ENCODE measurements at regions not wholly inside any gene's neighbourhood (a gene's known extent, or its start where the extent isn't known, plus 50 kb on each side); places are given as distances from the start of the nearest gene placed in this dataset.
"Not testable (repeated sequence)": the region's sequence is repeated elsewhere in the genome, so short reads cannot be mapped to it uniquely, and the experiment has no call there.

DNA sequence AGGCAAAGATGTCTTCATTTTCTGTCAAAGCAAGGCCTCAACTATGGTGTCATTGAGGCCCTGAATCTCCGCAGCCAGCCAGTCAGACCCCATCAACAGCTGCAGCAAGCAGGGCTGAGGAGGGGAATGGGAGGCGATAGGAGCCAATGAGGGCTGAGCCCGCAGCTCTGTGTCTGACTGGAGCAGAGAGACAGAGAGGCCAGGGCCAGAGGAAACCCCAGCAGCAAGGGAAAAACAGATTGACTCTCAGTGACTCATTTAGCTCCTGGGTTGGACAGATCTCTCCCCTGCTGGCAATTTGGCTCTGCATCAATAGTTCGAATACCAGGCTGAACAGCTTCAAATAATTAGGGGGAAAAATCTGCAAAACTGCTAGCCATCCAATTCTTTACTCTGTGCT is 67.1 kb upstream of the NBPF11 start:
- intact Hi-C loops (cut with DNase I); DNase-seq; ATAC-seq; H3K4me1 ChIP-seq; H3K27ac ChIP-seq; H3K36me3 ChIP-seq (ENCODE audit: insufficient read depth in 1 of 2, low read depth in 1 of 2); H3K27me3 ChIP-seq (ENCODE audit: insufficient read depth in 3 of 3, low read length in 2 of 3); H3K4me3 ChIP-seq; H3K9me3 ChIP-seq: not testable (repeated sequence)
- WGBS, 3 donors: no CpG with 5 or more reads among the region's 4 CpGs

DNA sequence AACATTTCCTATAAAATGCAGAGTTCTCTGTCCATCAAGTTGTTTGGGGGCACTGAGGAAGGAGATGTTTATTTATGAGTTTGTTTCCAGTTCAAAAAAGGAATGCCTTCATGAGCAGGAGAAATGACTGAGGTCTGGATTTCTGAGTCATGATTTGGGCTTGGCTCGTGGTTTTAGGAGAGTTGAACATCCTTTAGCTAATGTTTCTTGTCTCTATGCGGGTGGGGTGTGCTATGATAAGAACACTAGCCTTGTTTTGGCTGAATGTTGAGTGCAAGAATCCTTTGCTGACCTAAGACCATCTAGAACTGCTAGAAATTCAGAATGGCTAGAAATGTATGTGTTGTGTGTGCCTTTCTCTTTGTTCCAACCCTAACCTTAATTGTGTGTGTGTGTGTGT is 59.1 kb upstream of the NBPF11 start:
- H3K27me3 ChIP-seq (ENCODE audit: insufficient read depth in 3 of 3, low read length in 2 of 3); intact Hi-C loops (cut with DNase I); ATAC-seq; H3K4me3 ChIP-seq; H3K27ac ChIP-seq; H3K36me3 ChIP-seq (ENCODE audit: insufficient read depth in 1 of 2, low read depth in 1 of 2); H3K9me3 ChIP-seq; H3K4me1 ChIP-seq; DNase-seq: not testable (repeated sequence)
- no CpG with 5 or more reads among the region's 2 CpGs for WGBS, 3 donors

DNA sequence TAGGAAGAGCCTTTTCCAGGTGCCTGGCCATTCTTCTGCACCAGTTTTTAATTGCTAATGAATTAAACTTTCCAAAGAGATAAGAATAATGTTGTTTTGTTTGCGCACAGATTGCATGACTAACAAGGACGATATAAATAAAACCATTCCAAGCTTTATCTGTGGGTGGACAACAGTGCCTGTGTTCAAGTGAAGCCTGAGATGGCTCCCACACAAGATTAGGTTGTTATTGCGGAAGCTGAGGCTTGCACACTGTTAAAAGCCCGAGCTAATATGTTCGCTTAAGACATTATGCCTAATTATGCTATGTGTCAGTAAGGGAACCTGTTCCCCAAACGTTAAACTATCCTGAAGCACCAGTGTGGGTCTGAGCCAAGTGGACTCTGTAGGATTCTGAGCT is 58.5 kb upstream of the NBPF11 start:
- H3K27ac ChIP-seq; H3K4me3 ChIP-seq; intact Hi-C loops (cut with DNase I); H3K9me3 ChIP-seq; H3K36me3 ChIP-seq (ENCODE audit: insufficient read depth in 1 of 2, low read depth in 1 of 2); H3K4me1 ChIP-seq; H3K27me3 ChIP-seq (ENCODE audit: insufficient read depth in 3 of 3, low read length in 2 of 3); DNase-seq; ATAC-seq: not testable (repeated sequence)
- WGBS, 3 donors: no CpG with 5 or more reads among the region's 6 CpGs

DNA sequence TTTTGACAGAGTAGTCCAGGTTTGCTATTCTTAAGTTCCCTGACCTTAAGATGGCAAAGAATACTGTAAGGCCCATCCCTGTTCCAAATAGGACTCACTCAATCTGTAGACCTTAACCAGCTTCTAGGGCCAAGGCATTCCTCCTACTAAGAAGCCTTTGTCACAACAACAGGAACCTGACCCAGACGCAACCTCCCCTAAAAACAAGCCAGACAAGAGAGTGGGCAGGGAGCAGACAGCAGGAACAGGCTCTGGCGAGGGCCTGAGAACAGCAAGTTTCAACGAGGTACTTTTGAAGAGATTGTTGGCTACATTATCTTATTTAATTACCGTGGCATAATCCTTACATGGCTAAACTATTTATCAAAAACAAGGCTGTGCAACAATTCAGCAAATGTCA is 58.1 kb upstream of the NBPF11 start:
- H3K27ac ChIP-seq; H3K36me3 ChIP-seq (ENCODE audit: insufficient read depth in 1 of 2, low read depth in 1 of 2); H3K4me3 ChIP-seq; DNase-seq; H3K9me3 ChIP-seq; intact Hi-C loops (cut with DNase I); ATAC-seq; H3K4me1 ChIP-seq; H3K27me3 ChIP-seq (ENCODE audit: insufficient read depth in 3 of 3, low read length in 2 of 3): not testable (repeated sequence)
- no CpG with 5 or more reads among the region's 4 CpGs for WGBS, 3 donors

DNA sequence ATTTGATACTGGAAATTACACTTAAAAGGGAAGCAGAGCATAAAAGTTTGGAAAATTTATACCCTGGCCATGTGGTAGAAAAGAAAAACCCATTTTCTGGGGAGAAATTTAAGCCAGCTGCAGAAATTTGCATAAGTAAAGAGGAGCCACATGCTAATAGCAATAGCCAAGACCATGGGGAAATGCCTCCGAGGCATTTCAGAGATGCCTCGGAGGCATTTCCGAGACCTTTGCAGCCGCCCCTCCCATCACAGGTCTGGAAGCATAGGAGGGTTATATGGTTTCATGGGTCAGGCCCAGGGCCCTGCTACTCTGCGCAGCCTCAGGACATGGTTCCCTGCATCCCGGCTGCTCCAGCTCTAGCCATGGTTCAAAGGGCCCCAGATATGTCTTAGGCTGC is 49.9 kb upstream of the NBPF11 start:
- H3K27ac ChIP-seq; H3K36me3 ChIP-seq (ENCODE audit: insufficient read depth in 1 of 2, low read depth in 1 of 2); H3K4me3 ChIP-seq; H3K9me3 ChIP-seq; intact Hi-C loops (cut with DNase I); ATAC-seq; DNase-seq; H3K27me3 ChIP-seq (ENCODE audit: insufficient read depth in 3 of 3, low read length in 2 of 3); H3K4me1 ChIP-seq: not testable (repeated sequence)
- WGBS, 3 donors: no CpG with 5 or more reads among the region's 6 CpGs
